Lower leg skin (tissue), 3 donors: ENCODE measurements at regions not wholly inside any gene's neighbourhood (a gene's known extent, or its start where the extent isn't known, plus 50 kb on each side); places are given as distances from the start of the nearest gene placed in this dataset.

Experiments
- POLR2A ChIP-seq, 2 donors: fragments of 450-650 bp; IDR thresholded peaks; one replicate each; pipeline ENCODE4 v1.6.1; 2016 to 2017; ENCODE audit warnings: antibody characterized with exemption in 2 of 2, mild to moderate bottlenecking in 1 of 2, moderate library complexity in 1 of 2
- TF ChIP-seq, protein P1 (sequence below), 3 donors: fragments of 450-650 bp; IDR thresholded peaks; one replicate each; pipeline ENCODE4 v1.5.1; 2016; ENCODE audit warnings: antibody characterized with exemption in 3 of 3, mild to moderate bottlenecking in 3 of 3, moderate library complexity in 2 of 3

- TF ChIP-seq, protein P1, sequence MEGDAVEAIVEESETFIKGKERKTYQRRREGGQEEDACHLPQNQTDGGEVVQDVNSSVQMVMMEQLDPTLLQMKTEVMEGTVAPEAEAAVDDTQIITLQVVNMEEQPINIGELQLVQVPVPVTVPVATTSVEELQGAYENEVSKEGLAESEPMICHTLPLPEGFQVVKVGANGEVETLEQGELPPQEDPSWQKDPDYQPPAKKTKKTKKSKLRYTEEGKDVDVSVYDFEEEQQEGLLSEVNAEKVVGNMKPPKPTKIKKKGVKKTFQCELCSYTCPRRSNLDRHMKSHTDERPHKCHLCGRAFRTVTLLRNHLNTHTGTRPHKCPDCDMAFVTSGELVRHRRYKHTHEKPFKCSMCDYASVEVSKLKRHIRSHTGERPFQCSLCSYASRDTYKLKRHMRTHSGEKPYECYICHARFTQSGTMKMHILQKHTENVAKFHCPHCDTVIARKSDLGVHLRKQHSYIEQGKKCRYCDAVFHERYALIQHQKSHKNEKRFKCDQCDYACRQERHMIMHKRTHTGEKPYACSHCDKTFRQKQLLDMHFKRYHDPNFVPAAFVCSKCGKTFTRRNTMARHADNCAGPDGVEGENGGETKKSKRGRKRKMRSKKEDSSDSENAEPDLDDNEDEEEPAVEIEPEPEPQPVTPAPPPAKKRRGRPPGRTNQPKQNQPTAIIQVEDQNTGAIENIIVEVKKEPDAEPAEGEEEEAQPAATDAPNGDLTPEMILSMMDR (IDR thresholded peaks at IDR 0.05), result no peak
- no peak for TF ChIP-seq POLR2A (IDR thresholded peaks at IDR 0.05)
These were observed 1288.4 kb downstream of the AACS start for GRCh38 chr12:126353604-126354003.
